ENCODE measurements at regions not wholly inside any gene's neighbourhood (a gene's known extent, or its start where the extent isn't known, plus 50 kb on each side); places are given as distances from the start of the nearest gene placed in this dataset.

GRCh38 chr1:4152266-4152665 is 252.2 kb upstream of the C1orf174 start:
- TF ChIP-seq CTCF (IDR thresholded peaks at IDR 0.05; ENCODE audit: insufficient read depth, low read length, severe bottlenecking) = no peak
- no peak for DNase-seq (ENCODE audit: low read depth)
- H3K4me3 ChIP-seq (ENCODE audit: low read depth, low read length) = no peak overlapping the region
- no peaks in the 10 kb centered on the region for H3K36me3 ChIP-seq (ENCODE audit: control insufficient read depth, insufficient read depth, low read length)
- no peak for FAIRE-seq
- H3K27me3 ChIP-seq (ENCODE audit: control insufficient read depth, insufficient read depth, low read length) = no peaks in the 10 kb centered on the region

GRCh38 chr1:4153571-4153970 is 253.5 kb upstream of the C1orf174 start:
- no peak for FAIRE-seq
- H3K27me3 ChIP-seq (ENCODE audit: control insufficient read depth, insufficient read depth, low read length) = no peaks in the 10 kb centered on the region
- H3K36me3 ChIP-seq (ENCODE audit: control insufficient read depth, insufficient read depth, low read length) = no peaks in the 10 kb centered on the region

GRCh38 chr1:4156241-4156973 is 256.3 kb upstream of the C1orf174 start:
- Histone ChIP-seq H3K27me3 (ENCODE audit: control insufficient read depth, insufficient read depth, low read length) (no peaks in the 10 kb centered on the region), H3K4me3 (ENCODE audit: low read depth, low read length) (no peak overlapping the region), H3K36me3 (ENCODE audit: control insufficient read depth, insufficient read depth, low read length) (no peaks in the 10 kb centered on the region)
- TF ChIP-seq CTCF (IDR thresholded peaks at IDR 0.05; ENCODE audit: insufficient read depth, low read length, severe bottlenecking) = no peak
- no peak for DNase-seq (ENCODE audit: low read depth)
- no peak for FAIRE-seq

More at GRCh38 chr1:4153571-4153970, 253.5 kb upstream of the C1orf174 start:
- no peak for DNase-seq (ENCODE audit: low read depth)
- H3K4me3 ChIP-seq (ENCODE audit: low read depth, low read length) = no peak overlapping the region
- no peak for TF ChIP-seq CTCF (IDR thresholded peaks at IDR 0.05; ENCODE audit: insufficient read depth, low read length, severe bottlenecking)

GRCh38 chr1:4160181-4160580 is 260.1 kb upstream of the C1orf174 start:
- FAIRE-seq = no peak
- no peaks in the 10 kb centered on the region for H3K27me3 ChIP-seq (ENCODE audit: control insufficient read depth, insufficient read depth, low read length)

GRCh38 chr1:4161366-4162006 is 261.4 kb upstream of the C1orf174 start:
- Histone ChIP-seq H3K4me3 (ENCODE audit: low read depth, low read length) (no peak overlapping the region), H3K27me3 (ENCODE audit: control insufficient read depth, insufficient read depth, low read length) (no peaks in the 10 kb centered on the region), H3K36me3 (ENCODE audit: control insufficient read depth, insufficient read depth, low read length) (no peaks in the 10 kb centered on the region)
- FAIRE-seq (no peak), DNase-seq (ENCODE audit: low read depth) (no peak)
- no peak for TF ChIP-seq CTCF (IDR thresholded peaks at IDR 0.05; ENCODE audit: insufficient read depth, low read length, severe bottlenecking)

More at GRCh38 chr1:4160181-4160580, 260.1 kb upstream of the C1orf174 start:
- H3K36me3 ChIP-seq (ENCODE audit: control insufficient read depth, insufficient read depth, low read length) = no peaks in the 10 kb centered on the region
- H3K4me3 ChIP-seq (ENCODE audit: low read depth, low read length) = no peak overlapping the region
- no peak for DNase-seq (ENCODE audit: low read depth)
- no peak for TF ChIP-seq CTCF (IDR thresholded peaks at IDR 0.05; ENCODE audit: insufficient read depth, low read length, severe bottlenecking)
